ENCODE measurements at regions not wholly inside any gene's neighbourhood (a gene's known extent, or its start where the extent isn't known, plus 50 kb on each side); places are given as distances from the start of the nearest gene placed in this dataset.

GRCh38 chr3:84042399-84043106 is 916.2 kb upstream of the CADM2 start:
- intact Hi-C loops (cut with micrococcal nuclease), result no loop called here

- intact Hi-C loops (cut with micrococcal nuclease), result no loop called here
Observed at GRCh38 chr3:84066915-84067314, 891.9 kb upstream of the CADM2 start.

GRCh38 chr3:84073664-84074063 is 885.1 kb upstream of the CADM2 start:
- intact Hi-C loops (cut with micrococcal nuclease), result no loop called here

GRCh38 chr3:84074767-84075166 is 884.0 kb upstream of the CADM2 start:
- intact Hi-C loops (cut with micrococcal nuclease), result no loop called here

- intact Hi-C loops (cut with micrococcal nuclease), result no loop called here
Observed at GRCh38 chr3:84077479-84077878, 881.3 kb upstream of the CADM2 start.

- intact Hi-C loops (cut with micrococcal nuclease), result no loop called here
Observed at GRCh38 chr3:84082726-84083125, 876.1 kb upstream of the CADM2 start.

- intact Hi-C loops (cut with micrococcal nuclease), result no loop called here
Observed at GRCh38 chr3:84092907-84093306, 865.9 kb upstream of the CADM2 start.

- intact Hi-C loops (cut with micrococcal nuclease), result no loop called here
Observed at GRCh38 chr3:84096188-84096587, 862.6 kb upstream of the CADM2 start.

GRCh38 chr3:84100861-84101260 is 857.9 kb upstream of the CADM2 start:
- intact Hi-C loops (cut with micrococcal nuclease), result no loop called here

- intact Hi-C loops (cut with micrococcal nuclease), result no loop called here
Observed at GRCh38 chr3:84108442-84108971, 850.3 kb upstream of the CADM2 start.

- intact Hi-C loops (cut with micrococcal nuclease), result no loop called here
Observed at GRCh38 chr3:84109911-84110310, 848.9 kb upstream of the CADM2 start.

- intact Hi-C loops (cut with micrococcal nuclease), result no loop called here
Observed at GRCh38 chr3:84110787-84111186, 848.0 kb upstream of the CADM2 start.

- intact Hi-C loops (cut with micrococcal nuclease), result no loop called here
Observed at GRCh38 chr3:84125201-84125721, 833.5 kb upstream of the CADM2 start.

- intact Hi-C loops (cut with micrococcal nuclease), result no loop called here
Observed at GRCh38 chr3:84125760-84126159, 833.0 kb upstream of the CADM2 start.

- intact Hi-C loops (cut with micrococcal nuclease), result no loop called here
Observed at GRCh38 chr3:84126160-84126559, 832.6 kb upstream of the CADM2 start.

GRCh38 chr3:84128024-84128423 is 830.8 kb upstream of the CADM2 start:
- intact Hi-C loops (cut with micrococcal nuclease), result no loop called here

GRCh38 chr3:84136425-84136824 is 822.4 kb upstream of the CADM2 start:
- intact Hi-C loops (cut with micrococcal nuclease), result no loop called here

- intact Hi-C loops (cut with micrococcal nuclease), result no loop called here
Observed at GRCh38 chr3:84140631-84141030, 818.2 kb upstream of the CADM2 start.

- intact Hi-C loops (cut with micrococcal nuclease), result no loop called here
Observed at GRCh38 chr3:84141571-84141970, 817.2 kb upstream of the CADM2 start.

- intact Hi-C loops (cut with micrococcal nuclease), result no loop called here
Observed at GRCh38 chr3:84165328-84165727, 793.5 kb upstream of the CADM2 start.

GRCh38 chr3:84175449-84175848 is 783.3 kb upstream of the CADM2 start:
- intact Hi-C loops (cut with micrococcal nuclease), result no loop called here

- intact Hi-C loops (cut with micrococcal nuclease), result no loop called here
Observed at GRCh38 chr3:84184937-84185336, 773.9 kb upstream of the CADM2 start.

GRCh38 chr3:84194029-84194428 is 764.8 kb upstream of the CADM2 start:
- intact Hi-C loops (cut with micrococcal nuclease), result no loop called here
